Iris pigment epithelial cell (primary cell): ENCODE measurements at regions not wholly inside any gene's neighbourhood (a gene's known extent, or its start where the extent isn't known, plus 50 kb on each side); places are given as distances from the start of the nearest gene placed in this dataset.

Source experiments
- DNase-seq: peaks from one replicate; pipeline ENCODE4 v3.0.0-alpha.2; 2011; ENCODE audit warnings: low read depth

- DNase-seq = peak; percentile 93
Observed at GRCh38 chr5:33148076-33148513, 292.7 kb upstream of the TARS1 start.

- DNase-seq = no peak
Observed at GRCh38 chr5:33153372-33153771, 287.4 kb upstream of the TARS1 start.

- DNase-seq = peak; percentile 31
Observed at GRCh38 chr5:33153831-33154230, 286.9 kb upstream of the TARS1 start.

- no peak for DNase-seq
Observed at GRCh38 chr5:33160871-33161270, 279.9 kb upstream of the TARS1 start.

GRCh38 chr5:33161421-33161820, 279.3 kb upstream of the TARS1 start:
- no peak for DNase-seq

GRCh38 chr5:33162057-33162456, 278.7 kb upstream of the TARS1 start:
- no peak for DNase-seq

GRCh38 chr5:33166522-33166921, 274.2 kb upstream of the TARS1 start:
- no peak for DNase-seq

- DNase-seq = no peak
Observed at GRCh38 chr5:33166948-33167347, 273.8 kb upstream of the TARS1 start.

GRCh38 chr5:33167541-33167940, 273.2 kb upstream of the TARS1 start:
- peak; percentile 18 for DNase-seq

- no peak for DNase-seq
Observed at GRCh38 chr5:33170411-33170810, 270.4 kb upstream of the TARS1 start.

GRCh38 chr5:33174383-33174782, 266.4 kb upstream of the TARS1 start:
- no peak for DNase-seq

GRCh38 chr5:33179301-33179700, 261.5 kb upstream of the TARS1 start:
- DNase-seq = no peak

GRCh38 chr5:33180900-33181299, 259.9 kb upstream of the TARS1 start:
- peak; percentile 58 for DNase-seq

GRCh38 chr5:33182986-33183385, 257.8 kb upstream of the TARS1 start:
- DNase-seq = no peak

- no peak for DNase-seq
Observed at GRCh38 chr5:33184367-33184766, 256.4 kb upstream of the TARS1 start.

- DNase-seq = no peak
Observed at GRCh38 chr5:33188089-33188488, 252.7 kb upstream of the TARS1 start.

GRCh38 chr5:33194914-33195313, 245.9 kb upstream of the TARS1 start:
- DNase-seq = no peak

- DNase-seq = peak; percentile 79
Observed at GRCh38 chr5:33195431-33196165, 245.2 kb upstream of the TARS1 start.

- DNase-seq = no peak
Observed at GRCh38 chr5:33198836-33199235, 241.9 kb upstream of the TARS1 start.

GRCh38 chr5:33203931-33204330, 236.8 kb upstream of the TARS1 start:
- no peak for DNase-seq

GRCh38 chr5:33205079-33205478, 235.7 kb upstream of the TARS1 start:
- no peak for DNase-seq

GRCh38 chr5:33205727-33206410, 234.9 kb upstream of the TARS1 start:
- no peak for DNase-seq

- DNase-seq = no peak
Observed at GRCh38 chr5:33206962-33207506, 233.7 kb upstream of the TARS1 start.
